ENCODE measurements at regions not wholly inside any gene's neighbourhood (a gene's known extent, or its start where the extent isn't known, plus 50 kb on each side); places are given as distances from the start of the nearest gene placed in this dataset.

DNA sequence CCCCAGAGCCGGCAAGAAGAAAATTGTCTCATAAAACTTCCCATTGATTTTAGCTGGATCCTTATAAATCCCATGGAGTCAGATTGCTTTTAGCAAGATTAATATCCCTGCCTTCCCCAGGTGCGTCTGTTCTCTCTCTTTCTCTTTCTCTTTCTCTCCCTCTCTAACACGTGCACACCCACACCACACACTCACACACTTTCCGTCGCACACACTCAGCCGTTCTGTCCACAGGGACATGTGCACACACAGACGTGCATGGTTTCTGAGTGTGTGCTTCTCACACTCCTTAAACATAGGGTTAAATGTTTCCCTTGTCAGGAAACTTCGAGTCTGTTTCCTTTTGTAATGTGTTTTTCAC is 98.7 kb upstream of the NFIA start:
- H3K4me2 ChIP-seq, result no peak overlapping the region
- no peaks in the 10 kb centered on the region for H3F3A ChIP-seq (ENCODE audit: insufficient read depth, low read depth)
- no TSS peak for BruUV-seq (replicated peaks)
- no peaks in the 10 kb centered on the region for H3K36me3 ChIP-seq (ENCODE audit: low read depth)
- H3K9me2 ChIP-seq (ENCODE audit: insufficient read depth), result no peaks in the 10 kb centered on the region
- intact Hi-C loops (cut with micrococcal nuclease; ENCODE audit: unreplicated experiment), result no loop called here
- H4K20me1 ChIP-seq (ENCODE audit: insufficient read depth), result no peaks in the 10 kb centered on the region
- CTCF ChIA-PET, result interaction anchor here (0.6 kb wide), 1 partner anchor 60 kb away, joined by 8 read pairs; no protein-coding TSS in a partner anchor
- H3K27me3 ChIP-seq (ENCODE audit: insufficient read depth, low read depth), result no peaks in the 10 kb centered on the region
- H3K79me2 ChIP-seq (ENCODE audit: low read depth), result no peaks in the 10 kb centered on the region
- TF ChIP-seq, protein P1, sequence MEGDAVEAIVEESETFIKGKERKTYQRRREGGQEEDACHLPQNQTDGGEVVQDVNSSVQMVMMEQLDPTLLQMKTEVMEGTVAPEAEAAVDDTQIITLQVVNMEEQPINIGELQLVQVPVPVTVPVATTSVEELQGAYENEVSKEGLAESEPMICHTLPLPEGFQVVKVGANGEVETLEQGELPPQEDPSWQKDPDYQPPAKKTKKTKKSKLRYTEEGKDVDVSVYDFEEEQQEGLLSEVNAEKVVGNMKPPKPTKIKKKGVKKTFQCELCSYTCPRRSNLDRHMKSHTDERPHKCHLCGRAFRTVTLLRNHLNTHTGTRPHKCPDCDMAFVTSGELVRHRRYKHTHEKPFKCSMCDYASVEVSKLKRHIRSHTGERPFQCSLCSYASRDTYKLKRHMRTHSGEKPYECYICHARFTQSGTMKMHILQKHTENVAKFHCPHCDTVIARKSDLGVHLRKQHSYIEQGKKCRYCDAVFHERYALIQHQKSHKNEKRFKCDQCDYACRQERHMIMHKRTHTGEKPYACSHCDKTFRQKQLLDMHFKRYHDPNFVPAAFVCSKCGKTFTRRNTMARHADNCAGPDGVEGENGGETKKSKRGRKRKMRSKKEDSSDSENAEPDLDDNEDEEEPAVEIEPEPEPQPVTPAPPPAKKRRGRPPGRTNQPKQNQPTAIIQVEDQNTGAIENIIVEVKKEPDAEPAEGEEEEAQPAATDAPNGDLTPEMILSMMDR (conservative IDR thresholded peaks at IDR 0.05), result no peak
- no peak for TF ChIP-seq EZH2 (IDR thresholded peaks at IDR 0.05; ENCODE audit: low read depth)
- no peaks in the 10 kb centered on the region for H3K4me1 ChIP-seq (replicated peaks; ENCODE audit: insufficient read depth)
- no peak overlapping the region for H3K4me3 ChIP-seq
- H3K27ac ChIP-seq, result no peak overlapping the region
- no peak overlapping the region for H2AFZ ChIP-seq
- POLR2A ChIA-PET (ENCODE audit: unreplicated experiment), result no interaction called here
- no peaks in the 10 kb centered on the region for H3K9me3 ChIP-seq (ENCODE audit: insufficient read depth, low read depth)
- DNase-seq, result no peak

DNA sequence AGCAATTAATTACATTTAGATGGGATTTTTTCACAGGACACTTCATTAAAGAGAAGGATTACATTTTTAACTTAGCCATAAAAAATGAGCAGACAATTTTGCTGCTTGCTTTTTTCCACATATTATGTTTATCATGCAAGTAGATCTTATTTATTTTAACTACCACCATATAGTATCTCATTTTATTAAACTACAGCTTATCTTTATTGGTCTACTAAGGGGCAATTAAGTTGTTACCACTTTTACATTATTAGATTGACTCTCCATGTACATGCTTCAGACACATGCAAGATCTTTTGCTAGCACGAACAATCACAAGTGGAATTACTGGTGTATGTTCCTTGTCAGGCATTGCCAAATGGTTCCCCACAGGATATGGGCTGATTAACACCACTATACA is 99.8 kb upstream of the NFIA start:
- CTCF ChIA-PET, result no interaction called here
- POLR2A ChIA-PET (ENCODE audit: unreplicated experiment), result no interaction called here
- intact Hi-C loops (cut with micrococcal nuclease; ENCODE audit: unreplicated experiment), result no loop called here

DNA sequence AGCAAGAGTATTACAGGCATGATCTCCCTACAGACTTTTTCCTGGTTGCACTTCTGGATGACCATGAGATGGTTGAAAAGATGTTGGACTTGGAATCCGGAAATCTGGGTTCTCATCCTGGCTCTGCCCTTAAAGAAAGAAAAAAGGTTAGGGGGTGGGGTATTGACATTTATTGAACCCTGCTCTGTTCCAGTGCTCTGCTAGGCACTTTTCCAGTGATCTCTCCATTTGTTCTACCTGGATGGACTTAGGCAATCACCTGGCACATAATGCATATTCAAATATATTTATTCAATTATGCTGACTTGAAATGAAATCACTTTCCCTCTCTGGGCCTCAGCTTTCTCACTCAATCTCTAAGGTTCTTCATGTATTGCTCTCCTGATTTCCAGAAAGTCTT is 101.0 kb upstream of the NFIA start:
- no peak overlapping the region for H2AFZ ChIP-seq
- no peaks in the 10 kb centered on the region for H3F3A ChIP-seq (ENCODE audit: insufficient read depth, low read depth)
- H3K27me3 ChIP-seq (ENCODE audit: insufficient read depth, low read depth), result no peaks in the 10 kb centered on the region
- DNase-seq, result no peak
- POLR2A ChIA-PET (ENCODE audit: unreplicated experiment), result no interaction called here
- TF ChIP-seq, protein P1 (conservative IDR thresholded peaks at IDR 0.05), result no peak
- no peak for TF ChIP-seq EZH2 (IDR thresholded peaks at IDR 0.05; ENCODE audit: low read depth)
- no peaks in the 10 kb centered on the region for H3K9me3 ChIP-seq (ENCODE audit: insufficient read depth, low read depth)
- intact Hi-C loops (cut with micrococcal nuclease; ENCODE audit: unreplicated experiment), result no loop called here
- no peaks in the 10 kb centered on the region for H3K4me1 ChIP-seq (replicated peaks; ENCODE audit: insufficient read depth)
- H3K36me3 ChIP-seq (ENCODE audit: low read depth), result no peaks in the 10 kb centered on the region
- no peaks in the 10 kb centered on the region for H3K9me2 ChIP-seq (ENCODE audit: insufficient read depth)
- no peak overlapping the region for H3K27ac ChIP-seq
- no TSS peak for BruUV-seq (replicated peaks)
- CTCF ChIA-PET, result no interaction called here
- H3K4me2 ChIP-seq, result no peak overlapping the region
- H3K4me3 ChIP-seq, result no peak overlapping the region
- H3K79me2 ChIP-seq (ENCODE audit: low read depth), result no peaks in the 10 kb centered on the region
- H4K20me1 ChIP-seq (ENCODE audit: insufficient read depth), result no peaks in the 10 kb centered on the region

More for the DNA sequence above, 99.8 kb upstream of the NFIA start:
- Histone ChIP-seq H3K4me1 (replicated peaks; ENCODE audit: insufficient read depth) (no peaks in the 10 kb centered on the region), H3K27me3 (ENCODE audit: insufficient read depth, low read depth) (no peaks in the 10 kb centered on the region), H4K20me1 (ENCODE audit: insufficient read depth) (no peaks in the 10 kb centered on the region), H2AFZ (no peak overlapping the region), H3K4me3 (no peak overlapping the region), H3K27ac (no peak overlapping the region), H3K9me2 (ENCODE audit: insufficient read depth) (no peaks in the 10 kb centered on the region), H3K36me3 (ENCODE audit: low read depth) (no peaks in the 10 kb centered on the region), H3K79me2 (ENCODE audit: low read depth) (no peaks in the 10 kb centered on the region), H3K9me3 (ENCODE audit: insufficient read depth, low read depth) (no peaks in the 10 kb centered on the region), H3F3A (ENCODE audit: insufficient read depth, low read depth) (no peaks in the 10 kb centered on the region), H3K4me2 (no peak overlapping the region)
- DNase-seq, result no peak
- TF ChIP-seq EZH2 (IDR thresholded peaks at IDR 0.05; ENCODE audit: low read depth), result no peak
- TF ChIP-seq, protein P1 (conservative IDR thresholded peaks at IDR 0.05), result no peak
- BruUV-seq (replicated peaks), result no TSS peak
